HepG2 (cell line): ENCODE measurements at regions not wholly inside any gene's neighbourhood (a gene's known extent, or its start where the extent isn't known, plus 50 kb on each side); places are given as distances from the start of the nearest gene placed in this dataset.

ENCODE experiments used
- EZH2 ChIP-seq: conservative IDR thresholded peaks from 2 replicates; pipeline ENCODE4 v1.6.1; 2012; ENCODE audit warnings: mild to moderate bottlenecking, low read depth, low read length, moderate library complexity
- NR2C2 ChIP-seq: sonication (generic); formaldehyde crosslinking; IDR thresholded peaks from 2 replicates; pipeline ENCODE4 v1.4.0; 2020; ENCODE audit warnings: missing genetic modification reagents, mild to moderate bottlenecking, moderate library complexity, borderline replicate concordance
- PHF8 ChIP-seq: sonication (generic); formaldehyde crosslinking; IDR thresholded peaks from 2 replicates; pipeline ENCODE4 v1.5.0; 2020; ENCODE audit warnings: missing genetic modification reagents
- POLR2A ChIP-seq, 2 experiments: IDR thresholded peaks; 2 replicates each; pipeline ENCODE4 v1.6.1; 2011; ENCODE audit warnings: low read depth in 2 of 2, low read length in 2 of 2, mild to moderate bottlenecking in 1 of 2, moderate library complexity in 1 of 2; ENCODE audit not compliant: insufficient read depth in 1 of 2
- ZBTB33 ChIP-seq: sonication (generic); formaldehyde crosslinking; IDR thresholded peaks from 2 replicates; pipeline ENCODE4 v1.4.0; 2020; ENCODE audit warnings: missing genetic modification reagents
- ZNF121 ChIP-seq: sonication (generic); formaldehyde crosslinking; IDR thresholded peaks from 2 replicates; pipeline ENCODE4 v1.5.0; 2020; ENCODE audit warnings: mild to moderate bottlenecking, missing genetic modification reagents
- ZNF24 ChIP-seq: fragments of 450-650 bp; IDR thresholded peaks from 2 replicates; pipeline ENCODE4 v1.6.1; 2017; ENCODE audit warnings: antibody characterized with exemption, mild to moderate bottlenecking
- ZNF816 ChIP-seq: sonication (generic); formaldehyde crosslinking; IDR thresholded peaks from 2 replicates; pipeline ENCODE4 v1.8.0; 2022; ENCODE audit warnings: missing genetic modification reagents, mild to moderate bottlenecking, borderline replicate concordance
- TF ChIP-seq, protein P1 (sequence below), 2 experiments: sonication (generic) in 1 of 2; formaldehyde crosslinking in 1 of 2; IDR thresholded peaks; 2 replicates each; pipeline versions ENCODE4 v1.5.1 to v1.6.1; 2011 to 2020; ENCODE audit warnings: borderline replicate concordance in 1 of 2, low read depth in 1 of 2, low read length in 1 of 2, mild to moderate bottlenecking in 1 of 2, missing genetic modification reagents in 1 of 2, moderate library complexity in 1 of 2
- TF ChIP-seq, protein P2 (sequence below): IDR thresholded peaks from 2 replicates; pipeline ENCODE4 v1.6.1; 2012; ENCODE audit warnings: inconsistent platforms

GRCh38 chr1:34272152-34272551 is 95.4 kb downstream of the C1orf94 start:
- no peak for TF ChIP-seq EZH2
- no peak for TF ChIP-seq POLR2A (IDR thresholded peaks at IDR 0.05; ENCODE audit: insufficient read depth in 1 of 2, low read depth in 2 of 2, low read length in 2 of 2)
- TF ChIP-seq, protein P1, sequence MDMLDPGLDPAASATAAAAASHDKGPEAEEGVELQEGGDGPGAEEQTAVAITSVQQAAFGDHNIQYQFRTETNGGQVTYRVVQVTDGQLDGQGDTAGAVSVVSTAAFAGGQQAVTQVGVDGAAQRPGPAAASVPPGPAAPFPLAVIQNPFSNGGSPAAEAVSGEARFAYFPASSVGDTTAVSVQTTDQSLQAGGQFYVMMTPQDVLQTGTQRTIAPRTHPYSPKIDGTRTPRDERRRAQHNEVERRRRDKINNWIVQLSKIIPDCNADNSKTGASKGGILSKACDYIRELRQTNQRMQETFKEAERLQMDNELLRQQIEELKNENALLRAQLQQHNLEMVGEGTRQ (IDR thresholded peaks at IDR 0.05; ENCODE audit: low read depth, low read length): no peak
- TF ChIP-seq, protein P1 (CRISPR knock-in tag; IDR thresholded peaks at IDR 0.05; ENCODE audit: borderline replicate concordance): no peak
- TF ChIP-seq ZNF24: no peak
- TF ChIP-seq NR2C2 (CRISPR knock-in tag): no peak
- TF ChIP-seq, protein P2, sequence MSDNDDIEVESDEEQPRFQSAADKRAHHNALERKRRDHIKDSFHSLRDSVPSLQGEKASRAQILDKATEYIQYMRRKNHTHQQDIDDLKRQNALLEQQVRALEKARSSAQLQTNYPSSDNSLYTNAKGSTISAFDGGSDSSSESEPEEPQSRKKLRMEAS: no peak
- no peak for TF ChIP-seq PHF8 (CRISPR knock-in tag)
- no peak for TF ChIP-seq ZBTB33
- TF ChIP-seq ZNF121 (CRISPR knock-in tag): no peak
- TF ChIP-seq ZNF816 (CRISPR knock-in tag): no peak
